GM13977 (cell line): ENCODE measurements at regions not wholly inside any gene's neighbourhood (a gene's known extent, or its start where the extent isn't known, plus 50 kb on each side); places are given as distances from the start of the nearest gene placed in this dataset.

Experiments
- DNase-seq: peaks from one replicate; pipeline ENCODE4 v3.0.0; 2012; ENCODE audit warnings: low spot score
- in situ Hi-C: fragments of 300-500 bp; cut with MboI; formaldehyde crosslinking; loops from one replicate; pipeline ENCODE4 v1.12.0; 2022; ENCODE audit warnings: low sequenced_read_pairs, low pct_unique_long_range_greater_than_20kb, mixed read lengths, inconsistent platforms; ENCODE audit not compliant: unreplicated experiment
- TF ChIP-seq, protein P1 (sequence below): IDR thresholded peaks from 2 replicates; pipeline ENCODE4 v1.5.1; 2012; ENCODE audit warnings: mild to moderate bottlenecking, control low read depth; ENCODE audit not compliant: insufficient read depth; ENCODE audit errors: extremely low read depth, missing control alignments

DNA sequence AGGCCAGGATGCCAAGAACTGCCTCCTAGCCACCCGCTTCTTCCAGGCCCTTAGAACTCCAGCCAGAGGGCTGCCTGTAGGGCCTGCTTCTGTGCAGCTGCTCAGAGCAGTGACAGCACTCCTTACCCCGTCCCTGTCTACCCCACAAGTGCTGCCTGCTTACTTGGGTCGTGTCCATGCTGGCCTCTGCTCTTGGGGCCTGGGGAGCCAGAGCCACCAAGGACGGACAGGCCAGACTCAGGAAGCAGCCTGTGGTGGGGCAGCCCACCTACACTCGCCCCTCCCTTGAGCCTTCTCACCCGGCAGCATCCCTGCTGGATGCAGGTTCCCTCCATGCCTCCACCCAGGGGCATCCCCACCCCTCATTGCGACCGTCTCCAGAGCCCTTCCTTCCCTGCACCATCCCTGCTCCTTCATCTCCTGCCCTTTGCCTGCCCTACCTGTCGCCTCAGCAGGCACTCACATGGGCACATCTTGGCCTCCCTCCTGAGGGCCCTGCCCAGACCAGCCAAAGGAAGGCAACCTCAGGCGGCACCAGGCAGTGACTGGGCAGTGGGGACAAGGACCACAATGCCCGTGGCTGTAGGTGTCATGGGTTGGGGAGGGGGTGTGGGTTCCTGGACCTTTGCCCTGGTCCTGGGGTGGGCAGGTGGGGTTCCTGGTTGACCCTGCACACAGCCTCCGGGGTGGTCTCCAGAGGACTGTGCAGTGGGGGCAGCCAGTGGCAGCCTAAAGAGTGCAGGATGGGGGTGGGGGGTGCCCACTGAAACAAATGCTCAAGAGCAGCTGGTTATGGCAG, 78.0 kb upstream of the TNS3 start:
- in situ Hi-C loops = no loop called here

DNA sequence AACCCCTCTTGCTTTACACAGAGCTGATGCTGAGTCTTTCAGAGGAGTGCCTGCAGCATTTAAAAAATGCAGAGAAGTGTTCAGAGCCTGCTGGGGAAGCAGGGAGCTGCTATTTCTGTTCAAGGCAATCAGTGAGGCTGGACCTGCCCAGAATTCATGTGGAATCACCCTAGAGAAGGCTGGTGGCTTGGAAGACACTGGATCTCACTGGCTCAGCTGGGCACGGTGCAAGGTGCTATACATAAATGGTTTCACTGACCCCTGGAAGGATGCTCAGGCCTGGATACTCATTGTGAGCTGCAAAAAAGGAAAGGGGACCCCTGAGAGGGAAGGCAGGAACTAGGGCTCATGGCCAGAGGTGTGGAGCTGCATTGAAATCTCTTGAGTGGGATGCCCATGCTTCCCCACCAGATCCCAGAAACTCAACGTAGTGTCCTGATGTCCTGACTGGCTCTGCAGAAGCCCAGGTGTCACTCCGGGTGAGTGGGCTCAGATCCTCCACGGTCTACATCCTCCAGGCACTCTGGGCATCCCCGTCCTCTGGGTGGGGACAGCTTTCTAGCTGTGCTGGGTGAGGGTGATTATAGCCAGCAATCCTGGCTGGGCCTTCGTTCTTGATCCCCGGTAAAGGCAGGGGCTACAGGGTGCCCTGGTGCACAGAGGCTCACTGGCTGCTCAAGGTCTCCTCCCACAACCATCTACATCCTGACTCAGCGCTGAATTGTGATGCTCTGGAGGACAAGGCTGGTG, 77.2 kb upstream of the TNS3 start:
- TF ChIP-seq, protein P1, sequence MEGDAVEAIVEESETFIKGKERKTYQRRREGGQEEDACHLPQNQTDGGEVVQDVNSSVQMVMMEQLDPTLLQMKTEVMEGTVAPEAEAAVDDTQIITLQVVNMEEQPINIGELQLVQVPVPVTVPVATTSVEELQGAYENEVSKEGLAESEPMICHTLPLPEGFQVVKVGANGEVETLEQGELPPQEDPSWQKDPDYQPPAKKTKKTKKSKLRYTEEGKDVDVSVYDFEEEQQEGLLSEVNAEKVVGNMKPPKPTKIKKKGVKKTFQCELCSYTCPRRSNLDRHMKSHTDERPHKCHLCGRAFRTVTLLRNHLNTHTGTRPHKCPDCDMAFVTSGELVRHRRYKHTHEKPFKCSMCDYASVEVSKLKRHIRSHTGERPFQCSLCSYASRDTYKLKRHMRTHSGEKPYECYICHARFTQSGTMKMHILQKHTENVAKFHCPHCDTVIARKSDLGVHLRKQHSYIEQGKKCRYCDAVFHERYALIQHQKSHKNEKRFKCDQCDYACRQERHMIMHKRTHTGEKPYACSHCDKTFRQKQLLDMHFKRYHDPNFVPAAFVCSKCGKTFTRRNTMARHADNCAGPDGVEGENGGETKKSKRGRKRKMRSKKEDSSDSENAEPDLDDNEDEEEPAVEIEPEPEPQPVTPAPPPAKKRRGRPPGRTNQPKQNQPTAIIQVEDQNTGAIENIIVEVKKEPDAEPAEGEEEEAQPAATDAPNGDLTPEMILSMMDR = no peak
- DNase-seq = no peak
- in situ Hi-C loops = no loop called here

More for the DNA sequence above, 78.0 kb upstream of the TNS3 start:
- DNase-seq = no peak
- TF ChIP-seq, protein P1 = no peak

DNA sequence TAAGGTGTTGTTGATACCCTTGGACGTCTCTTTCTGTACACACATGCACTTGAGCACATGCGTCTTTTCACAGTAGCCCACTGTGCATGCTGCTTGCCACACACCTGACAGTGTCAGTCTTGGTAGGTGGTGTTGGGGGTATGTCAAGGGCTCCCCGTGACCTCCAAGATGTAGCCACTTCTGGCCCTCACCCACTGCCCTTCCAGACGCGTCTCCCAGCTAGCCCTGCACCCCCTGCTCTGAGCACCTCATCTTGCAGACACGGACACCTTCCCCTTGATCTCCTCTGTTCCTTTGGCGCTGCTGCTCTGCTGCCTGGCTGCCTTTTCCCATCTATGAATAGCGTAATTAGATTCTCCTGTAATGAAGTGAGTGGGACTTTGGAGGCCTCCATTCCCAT, 75.2 kb upstream of the TNS3 start:
- in situ Hi-C loops = no loop called here
- DNase-seq = no peak
- TF ChIP-seq, protein P1 = no peak

DNA sequence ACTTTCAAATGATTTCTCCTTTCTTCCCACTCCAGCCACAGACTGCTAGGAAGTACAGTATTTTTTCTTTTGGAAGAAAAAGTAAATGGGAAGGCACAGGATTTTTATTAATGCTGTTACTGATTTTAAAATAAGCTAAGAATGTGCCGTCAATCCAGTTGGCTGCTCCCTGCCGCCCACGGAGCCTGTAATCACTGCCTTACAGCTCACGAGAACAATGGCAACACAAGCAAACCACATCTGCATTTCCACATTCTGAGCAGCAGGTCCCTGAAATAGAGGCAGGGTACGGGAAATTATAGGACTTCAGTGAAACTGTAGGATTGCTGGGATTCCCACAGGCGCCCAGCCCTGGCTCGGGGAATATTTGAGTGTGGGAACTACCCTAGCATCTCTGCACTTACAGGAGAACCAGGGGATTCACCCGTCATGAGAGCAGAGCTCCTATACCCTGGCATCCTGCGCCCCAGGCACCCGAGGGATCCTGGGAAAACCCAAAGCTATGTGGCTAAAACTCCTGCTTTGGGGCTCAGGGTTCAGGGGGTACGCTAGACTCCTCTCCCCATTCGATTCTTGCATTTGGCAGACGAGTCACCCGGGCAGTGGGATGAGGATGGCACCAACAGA, 72.9 kb upstream of the TNS3 start:
- TF ChIP-seq, protein P1 = no peak
- in situ Hi-C loops = no loop called here

DNA sequence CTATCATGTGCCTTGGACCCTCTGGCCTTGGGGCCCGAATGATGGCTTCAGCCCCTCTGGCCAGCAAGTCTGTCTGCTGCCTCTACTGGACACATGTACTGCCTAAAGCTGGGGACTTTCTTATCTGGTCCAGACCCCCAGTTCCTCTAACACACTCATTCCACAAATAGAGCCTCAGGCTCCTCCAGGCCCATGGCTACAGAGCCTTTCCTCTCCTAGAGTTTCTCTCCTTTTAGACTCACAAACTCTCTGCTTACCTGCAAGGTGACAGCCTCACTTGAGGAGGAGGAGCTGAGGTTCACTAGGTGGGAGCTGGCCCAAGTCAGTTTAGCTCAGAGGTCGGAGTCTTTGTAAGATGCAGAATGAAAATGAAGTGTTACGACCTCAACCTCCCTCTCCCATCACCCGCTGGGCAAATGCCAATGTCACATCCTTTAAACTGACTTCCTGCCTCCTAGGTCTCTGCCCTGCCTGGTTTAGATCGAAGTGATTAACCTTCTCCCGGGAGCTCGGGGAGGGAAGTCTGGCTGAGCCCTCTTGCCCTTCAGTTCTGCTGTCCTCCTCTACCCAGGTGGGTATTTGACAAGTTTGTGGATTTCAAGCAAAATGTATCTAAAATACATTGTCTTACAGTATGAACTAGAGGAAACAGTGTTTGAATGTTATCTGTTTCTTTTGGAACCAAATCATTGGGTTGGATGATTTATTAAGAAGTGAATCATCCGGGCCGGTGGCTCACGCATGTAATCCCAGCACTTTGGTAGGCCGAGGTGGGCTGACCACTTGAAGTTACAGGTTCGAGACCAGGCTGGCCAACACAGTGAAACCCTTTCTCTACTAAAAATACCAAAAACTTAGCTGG, 71.9 kb upstream of the TNS3 start:
- no peak for DNase-seq
- TF ChIP-seq, protein P1 = no peak
- in situ Hi-C loops = no loop called here

More for the DNA sequence above, 72.9 kb upstream of the TNS3 start:
- DNase-seq = no peak

DNA sequence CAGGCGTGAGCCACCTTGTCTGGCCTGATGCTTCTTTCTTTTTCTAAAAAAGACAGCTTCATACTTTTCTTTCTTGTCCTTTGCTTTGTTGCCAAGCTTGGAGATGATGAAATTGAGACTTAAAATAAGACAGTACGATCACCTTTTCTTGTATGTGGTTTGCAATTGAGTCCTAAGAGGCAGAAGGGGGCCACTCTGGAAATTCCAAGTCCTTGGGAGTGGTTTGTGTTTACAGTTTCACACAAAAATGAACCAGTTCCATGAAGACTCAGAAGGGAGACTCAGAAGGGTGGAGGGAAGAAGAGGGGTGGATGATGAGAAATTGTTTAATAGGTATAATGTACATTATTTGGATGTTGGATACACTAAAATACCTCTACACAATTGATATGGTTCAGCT, 70.7 kb upstream of the TNS3 start:
- TF ChIP-seq, protein P1 = no peak
- in situ Hi-C loops = no loop called here
- no peak for DNase-seq
